ENCODE measurements at regions not wholly inside any gene's neighbourhood (a gene's known extent, or its start where the extent isn't known, plus 50 kb on each side); places are given as distances from the start of the nearest gene placed in this dataset.

DNA sequence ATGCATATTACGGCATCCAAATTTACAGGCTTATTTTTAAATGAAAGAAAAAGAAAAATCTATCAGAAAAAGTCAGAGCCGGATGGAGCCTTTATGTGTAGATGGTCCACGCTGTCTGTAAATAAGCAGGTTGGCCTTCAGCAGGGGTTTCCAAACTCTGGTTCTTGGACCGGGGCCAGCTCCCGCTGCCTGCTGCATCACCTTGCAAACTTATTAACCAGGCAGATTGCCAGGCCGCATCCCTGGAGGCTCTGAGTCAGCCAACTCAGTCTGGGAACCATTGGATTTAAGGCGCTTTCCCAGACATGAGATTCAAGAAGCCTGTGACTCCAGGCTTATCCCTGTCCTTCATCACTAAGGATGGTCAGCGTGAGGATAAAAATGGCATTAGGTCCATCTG, 212.4 kb downstream of the OPA1 start:
- TF ChIP-seq POLR2A (IDR thresholded peaks at IDR 0.05) = no peak
- TF ChIP-seq, protein P1, sequence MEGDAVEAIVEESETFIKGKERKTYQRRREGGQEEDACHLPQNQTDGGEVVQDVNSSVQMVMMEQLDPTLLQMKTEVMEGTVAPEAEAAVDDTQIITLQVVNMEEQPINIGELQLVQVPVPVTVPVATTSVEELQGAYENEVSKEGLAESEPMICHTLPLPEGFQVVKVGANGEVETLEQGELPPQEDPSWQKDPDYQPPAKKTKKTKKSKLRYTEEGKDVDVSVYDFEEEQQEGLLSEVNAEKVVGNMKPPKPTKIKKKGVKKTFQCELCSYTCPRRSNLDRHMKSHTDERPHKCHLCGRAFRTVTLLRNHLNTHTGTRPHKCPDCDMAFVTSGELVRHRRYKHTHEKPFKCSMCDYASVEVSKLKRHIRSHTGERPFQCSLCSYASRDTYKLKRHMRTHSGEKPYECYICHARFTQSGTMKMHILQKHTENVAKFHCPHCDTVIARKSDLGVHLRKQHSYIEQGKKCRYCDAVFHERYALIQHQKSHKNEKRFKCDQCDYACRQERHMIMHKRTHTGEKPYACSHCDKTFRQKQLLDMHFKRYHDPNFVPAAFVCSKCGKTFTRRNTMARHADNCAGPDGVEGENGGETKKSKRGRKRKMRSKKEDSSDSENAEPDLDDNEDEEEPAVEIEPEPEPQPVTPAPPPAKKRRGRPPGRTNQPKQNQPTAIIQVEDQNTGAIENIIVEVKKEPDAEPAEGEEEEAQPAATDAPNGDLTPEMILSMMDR (IDR thresholded peaks at IDR 0.05) = no peak
- no peak for TF ChIP-seq POLR2AphosphoS5 (IDR thresholded peaks at IDR 0.05)

Measured in suprapubic skin (tissue), 4 donors.